ENCODE measurements at regions not wholly inside any gene's neighbourhood (a gene's known extent, or its start where the extent isn't known, plus 50 kb on each side); places are given as distances from the start of the nearest gene placed in this dataset.

GRCh38 chr4:123286903-123287466 lies 109.6 kb upstream of the SPRY1 start:
- TF ChIP-seq CTCF (IDR thresholded peaks at IDR 0.05; ENCODE audit: low read depth, low read length, poor library complexity, severe bottlenecking) (no peak), EZH2phosphoT487 (IDR thresholded peaks at IDR 0.05; ENCODE audit: borderline replicate concordance, low read length) (no peak)
- no peak overlapping the region for H3K27ac ChIP-seq (ENCODE audit: low read depth, low read length)

GRCh38 chr4:123288309-123289025 lies 108.1 kb upstream of the SPRY1 start:
- no peaks in the 10 kb centered on the region for H3K27me3 ChIP-seq (ENCODE audit: control insufficient read depth, low read length)
- no peaks in the 10 kb centered on the region for H3F3A ChIP-seq (ENCODE audit: control insufficient read depth, insufficient read depth)
- H3K79me2 ChIP-seq (ENCODE audit: control insufficient read depth, low read length): no peaks in the 10 kb centered on the region
- 0 out of 2 replicates have a peak, but pooled peaks cover 4% of the 10 kb centered on the region for H3K9me3 ChIP-seq (ENCODE audit: control insufficient read depth, insufficient read depth, low read length)
- peaks cover 12% of the 10 kb centered on the region for H3K4me1 ChIP-seq (ENCODE audit: control insufficient read depth, low read length)
- H3K4me2 ChIP-seq (ENCODE audit: low read length): no peak overlapping the region
- no peaks in the 10 kb centered on the region for H4K20me1 ChIP-seq (ENCODE audit: control insufficient read depth, insufficient read depth, low read depth, low read length)
- no peaks in the 10 kb centered on the region for H3K9me2 ChIP-seq (replicated peaks; ENCODE audit: control insufficient read depth, low read length)
- no peak for TF ChIP-seq CTCF (IDR thresholded peaks at IDR 0.05; ENCODE audit: low read depth, low read length, poor library complexity, severe bottlenecking)
- TF ChIP-seq EZH2phosphoT487 (IDR thresholded peaks at IDR 0.05; ENCODE audit: borderline replicate concordance, low read length): no peak
- no peak overlapping the region for H3K27ac ChIP-seq (ENCODE audit: low read depth, low read length)
- H3K4me3 ChIP-seq (ENCODE audit: low read length): no peak overlapping the region
- H3K36me3 ChIP-seq (ENCODE audit: control insufficient read depth, low read length): no peaks in the 10 kb centered on the region

More at GRCh38 chr4:123286903-123287466, 109.6 kb upstream of the SPRY1 start:
- Histone ChIP-seq H3K36me3 (ENCODE audit: control insufficient read depth, low read length) (no peaks in the 10 kb centered on the region), H3K9me3 (ENCODE audit: control insufficient read depth, insufficient read depth, low read length) (0 out of 2 replicates have a peak, but pooled peaks cover 4% of the 10 kb centered on the region), H3K4me3 (ENCODE audit: low read length) (no peak overlapping the region), H3K27me3 (ENCODE audit: control insufficient read depth, low read length) (no peaks in the 10 kb centered on the region), H4K20me1 (ENCODE audit: control insufficient read depth, insufficient read depth, low read depth, low read length) (no peaks in the 10 kb centered on the region), H3F3A (ENCODE audit: control insufficient read depth, insufficient read depth) (no peaks in the 10 kb centered on the region), H3K79me2 (ENCODE audit: control insufficient read depth, low read length) (no peaks in the 10 kb centered on the region), H3K4me1 (ENCODE audit: control insufficient read depth, low read length) (peaks cover 12% of the 10 kb centered on the region), H3K9me2 (replicated peaks; ENCODE audit: control insufficient read depth, low read length) (no peaks in the 10 kb centered on the region), H3K4me2 (ENCODE audit: low read length) (no peak overlapping the region)

- Histone ChIP-seq H3K9me2 (replicated peaks; ENCODE audit: control insufficient read depth, low read length) (no peaks in the 10 kb centered on the region), H3F3A (ENCODE audit: control insufficient read depth, insufficient read depth) (no peaks in the 10 kb centered on the region), H3K27me3 (ENCODE audit: control insufficient read depth, low read length) (no peaks in the 10 kb centered on the region), H3K36me3 (ENCODE audit: control insufficient read depth, low read length) (no peaks in the 10 kb centered on the region), H4K20me1 (ENCODE audit: control insufficient read depth, insufficient read depth, low read depth, low read length) (no peaks in the 10 kb centered on the region), H3K4me3 (ENCODE audit: low read length) (no peak overlapping the region), H3K4me2 (ENCODE audit: low read length) (no peak overlapping the region), H3K9me3 (ENCODE audit: control insufficient read depth, insufficient read depth, low read length) (0 out of 2 replicates have a peak, but pooled peaks cover 4% of the 10 kb centered on the region), H3K27ac (ENCODE audit: low read depth, low read length) (no peak overlapping the region), H3K4me1 (ENCODE audit: control insufficient read depth, low read length) (peaks cover 12% of the 10 kb centered on the region), H3K79me2 (ENCODE audit: control insufficient read depth, low read length) (no peaks in the 10 kb centered on the region)
- no peak for TF ChIP-seq CTCF (IDR thresholded peaks at IDR 0.05; ENCODE audit: low read depth, low read length, poor library complexity, severe bottlenecking)
- no peak for TF ChIP-seq EZH2phosphoT487 (IDR thresholded peaks at IDR 0.05; ENCODE audit: borderline replicate concordance, low read length)
Measured at GRCh38 chr4:123291329-123291728, 105.3 kb upstream of the SPRY1 start.
